Stromal cell of bone marrow (primary cell): ENCODE measurements at regions not wholly inside any gene's neighbourhood (a gene's known extent, or its start where the extent isn't known, plus 50 kb on each side); places are given as distances from the start of the nearest gene placed in this dataset.

Experiments
- DNase-seq: peaks from one replicate; pipeline ENCODE4 v3.0.0-alpha.2; 2012; ENCODE audit warnings: low read depth

GRCh38 chr5:1936413-1936812 is 53.7 kb upstream of the IRX4 start:
- no peak for DNase-seq

- DNase-seq, result no peak
Measured at GRCh38 chr5:1934801-1935429, 52.2 kb upstream of the IRX4 start.

GRCh38 chr5:1934056-1934394 is 51.3 kb upstream of the IRX4 start:
- no peak for DNase-seq

GRCh38 chr5:1933364-1934055 is 50.8 kb upstream of the IRX4 start:
- no peak for DNase-seq
